ENCODE measurements at regions not wholly inside any gene's neighbourhood (a gene's known extent, or its start where the extent isn't known, plus 50 kb on each side); places are given as distances from the start of the nearest gene placed in this dataset.
A peak's percentile ranks its signal among the peaks of the same experiment; 100 is the strongest.

- H2AFZ ChIP-seq: no peak overlapping the region
- TF ChIP-seq EZH2 (IDR thresholded peaks at IDR 0.05; ENCODE audit: borderline replicate concordance) (no peak), CTCF (IDR thresholded peaks at IDR 0.05; ENCODE audit: poor library complexity) (peak; percentile 22), EZH2phosphoT487 (IDR thresholded peaks at IDR 0.05; ENCODE audit: low read depth, severe bottlenecking, unreplicated experiment) (no peak)
- peak; percentile 11 for DNase-seq (ENCODE audit: low spot score)
Measured at GRCh38 chr14:45716572-45716971, 463.6 kb upstream of the MIS18BP1 start.

GRCh38 chr14:45715946-45716345, 462.9 kb upstream of the MIS18BP1 start:
- H3K79me2 ChIP-seq: no peaks in the 10 kb centered on the region
- H3K27ac ChIP-seq: no peak overlapping the region
- WGBS (ENCODE audit: low lambda C conversion rate, missing lambda C conversion rate): 100% methylated on average over 1 of the region's 1 CpG
- DNase-seq (ENCODE audit: low spot score): no peak
- H3K9me2 ChIP-seq (replicated peaks; ENCODE audit: insufficient read depth): no peaks in the 10 kb centered on the region
- H3K9me3 ChIP-seq (ENCODE audit: low read depth): no peaks in the 10 kb centered on the region
- no peak overlapping the region for H2AFZ ChIP-seq
- no peak overlapping the region for H3K4me2 ChIP-seq
- H4K20me1 ChIP-seq (ENCODE audit: insufficient read depth, poor library complexity, severe bottlenecking): no peaks in the 10 kb centered on the region
- no peak for TF ChIP-seq EZH2phosphoT487 (IDR thresholded peaks at IDR 0.05; ENCODE audit: low read depth, severe bottlenecking, unreplicated experiment)
- TF ChIP-seq EZH2 (IDR thresholded peaks at IDR 0.05; ENCODE audit: borderline replicate concordance): no peak
- no peak overlapping the region for H3K4me3 ChIP-seq
- H3K4me1 ChIP-seq (ENCODE audit: insufficient read depth): no peaks in the 10 kb centered on the region
- H3K27me3 ChIP-seq: no peaks in the 10 kb centered on the region
- no peaks in the 10 kb centered on the region for H3K36me3 ChIP-seq (replicated peaks; ENCODE audit: insufficient read depth, low read depth)

More at GRCh38 chr14:45716572-45716971, 463.6 kb upstream of the MIS18BP1 start:
- H4K20me1 ChIP-seq (ENCODE audit: insufficient read depth, poor library complexity, severe bottlenecking): no peaks in the 10 kb centered on the region
- no peak overlapping the region for H3K27ac ChIP-seq
- no peaks in the 10 kb centered on the region for H3K9me2 ChIP-seq (replicated peaks; ENCODE audit: insufficient read depth)
- no peaks in the 10 kb centered on the region for H3K36me3 ChIP-seq (replicated peaks; ENCODE audit: insufficient read depth, low read depth)
- H3K4me2 ChIP-seq: no peak overlapping the region
- 71% methylated on average over 9 of the region's 9 CpGs for WGBS (ENCODE audit: low lambda C conversion rate, missing lambda C conversion rate)
- H3K9me3 ChIP-seq (ENCODE audit: low read depth): no peaks in the 10 kb centered on the region
- no peaks in the 10 kb centered on the region for H3K27me3 ChIP-seq
- no peaks in the 10 kb centered on the region for H3K79me2 ChIP-seq
- H3K4me1 ChIP-seq (ENCODE audit: insufficient read depth): no peaks in the 10 kb centered on the region
- H3K4me3 ChIP-seq: no peak overlapping the region

GRCh38 chr14:45709541-45709940, 456.5 kb upstream of the MIS18BP1 start:
- Histone ChIP-seq H3K79me2 (no peaks in the 10 kb centered on the region), H3K9me3 (ENCODE audit: low read depth) (no peaks in the 10 kb centered on the region), H3K4me1 (ENCODE audit: insufficient read depth) (no peaks in the 10 kb centered on the region), H3K27me3 (no peaks in the 10 kb centered on the region), H3K27ac (no peak overlapping the region), H4K20me1 (ENCODE audit: insufficient read depth, poor library complexity, severe bottlenecking) (no peaks in the 10 kb centered on the region), H3K36me3 (replicated peaks; ENCODE audit: insufficient read depth, low read depth) (no peaks in the 10 kb centered on the region), H3K9me2 (replicated peaks; ENCODE audit: insufficient read depth) (no peaks in the 10 kb centered on the region), H3K4me3 (no peak overlapping the region), H3K4me2 (no peak overlapping the region), H2AFZ (no peak overlapping the region)
- peak; percentile 9 for DNase-seq (ENCODE audit: low spot score)
- WGBS (ENCODE audit: low lambda C conversion rate, missing lambda C conversion rate): 85% methylated on average over 4 of the region's 4 CpGs
- TF ChIP-seq EZH2phosphoT487 (IDR thresholded peaks at IDR 0.05; ENCODE audit: low read depth, severe bottlenecking, unreplicated experiment) (no peak), CTCF (IDR thresholded peaks at IDR 0.05; ENCODE audit: poor library complexity) (no peak), EZH2 (IDR thresholded peaks at IDR 0.05; ENCODE audit: borderline replicate concordance) (no peak)

- H3K9me2 ChIP-seq (replicated peaks; ENCODE audit: insufficient read depth): no peaks in the 10 kb centered on the region
- 24% methylated on average over 7 of the region's 7 CpGs for WGBS (ENCODE audit: low lambda C conversion rate, missing lambda C conversion rate)
- H3K4me2 ChIP-seq: peak overlapping the region; percentile 34
- DNase-seq (ENCODE audit: low spot score): no peak
- H3K36me3 ChIP-seq (replicated peaks; ENCODE audit: insufficient read depth, low read depth): no peaks in the 10 kb centered on the region
- no peak overlapping the region for H3K4me3 ChIP-seq
- H3K79me2 ChIP-seq: no peaks in the 10 kb centered on the region
- no peaks in the 10 kb centered on the region for H3K27me3 ChIP-seq
- H3K27ac ChIP-seq: no peak overlapping the region
- TF ChIP-seq CTCF (IDR thresholded peaks at IDR 0.05; ENCODE audit: poor library complexity) (no peak), EZH2 (IDR thresholded peaks at IDR 0.05; ENCODE audit: borderline replicate concordance) (no peak), EZH2phosphoT487 (IDR thresholded peaks at IDR 0.05; ENCODE audit: low read depth, severe bottlenecking, unreplicated experiment) (no peak)
- H3K9me3 ChIP-seq (ENCODE audit: low read depth): no peaks in the 10 kb centered on the region
- H4K20me1 ChIP-seq (ENCODE audit: insufficient read depth, poor library complexity, severe bottlenecking): no peaks in the 10 kb centered on the region
- H3K4me1 ChIP-seq (ENCODE audit: insufficient read depth): no peaks in the 10 kb centered on the region
- peak overlapping the region; percentile 17 for H2AFZ ChIP-seq
Measured at GRCh38 chr14:45705940-45706534, 453.0 kb upstream of the MIS18BP1 start.
